WERI-Rb-1 (cell line): ENCODE measurements at regions not wholly inside any gene's neighbourhood (a gene's known extent, or its start where the extent isn't known, plus 50 kb on each side); places are given as distances from the start of the nearest gene placed in this dataset.
"Not testable (repeated sequence)": the region's sequence is repeated elsewhere in the genome, so short reads cannot be mapped to it uniquely, and the experiment has no call there.

Experiments used
- DNase-seq: peaks from one replicate; pipeline ENCODE4 v3.0.0-alpha.2; 2020
- H3K27ac ChIP-seq: fragments of 250-450 bp; sonication (Bioruptor Pico); 2 replicates; pipeline ENCODE4 v1.5.1; 2020; ENCODE audit warnings: mild to moderate bottlenecking, moderate library complexity
- H3K27me3 ChIP-seq: fragments of 250-450 bp; sonication (Bioruptor Pico); 2 replicates; pipeline ENCODE4 v1.5.1; 2021; ENCODE audit warnings: mild to moderate bottlenecking, low read depth, moderate library complexity; ENCODE audit not compliant: insufficient read depth, severe bottlenecking
- H3K36me3 ChIP-seq: fragments of 250-450 bp; sonication (Bioruptor Pico); 2 replicates; pipeline ENCODE4 v1.5.1; 2020; ENCODE audit warnings: mild to moderate bottlenecking, moderate library complexity
- H3K4me3 ChIP-seq: 2 replicates; pipeline ENCODE4 v1.5.1; 2011; ENCODE audit warnings: low read depth, mild to moderate bottlenecking, control low read depth, low read length
- H3K9me3 ChIP-seq: fragments of 250-450 bp; sonication (Bioruptor Pico); 2 replicates; pipeline ENCODE4 v1.5.1; 2021; ENCODE audit warnings: mild to moderate bottlenecking, moderate library complexity; ENCODE audit not compliant: severe bottlenecking
- CTCF ChIP-seq: IDR thresholded peaks from 2 replicates; pipeline ENCODE4 v1.5.1; 2011; ENCODE audit warnings: low read depth, mild to moderate bottlenecking, control low read depth, inconsistent platforms, low read length

GRCh38 chr6:140713495-140713894 lies 1339.0 kb upstream of the CITED2 start:
- no peaks in the 10 kb centered on the region for H3K9me3 ChIP-seq
- no peak overlapping the region for H3K4me3 ChIP-seq
- H3K27me3 ChIP-seq = no peaks in the 10 kb centered on the region
- DNase-seq = no peak
- H3K36me3 ChIP-seq = no peaks in the 10 kb centered on the region
- TF ChIP-seq CTCF = no peak
- H3K27ac ChIP-seq = no peak overlapping the region

GRCh38 chr6:140711019-140711613 lies 1336.7 kb upstream of the CITED2 start:
- TF ChIP-seq CTCF = no peak
- no peak overlapping the region for H3K27ac ChIP-seq
- no peaks in the 10 kb centered on the region for H3K9me3 ChIP-seq
- no peaks in the 10 kb centered on the region for H3K36me3 ChIP-seq
- H3K27me3 ChIP-seq = no peaks in the 10 kb centered on the region
- H3K4me3 ChIP-seq = no peak overlapping the region
- no peak for DNase-seq

GRCh38 chr6:140708441-140708840 lies 1334.0 kb upstream of the CITED2 start:
- H3K36me3 ChIP-seq = no peaks in the 10 kb centered on the region
- DNase-seq = no peak
- TF ChIP-seq CTCF = no peak
- no peaks in the 10 kb centered on the region for H3K9me3 ChIP-seq
- no peak overlapping the region for H3K27ac ChIP-seq
- H3K4me3 ChIP-seq = no peak overlapping the region
- H3K27me3 ChIP-seq = no peaks in the 10 kb centered on the region

- not testable (repeated sequence) for DNase-seq, H3K4me3 ChIP-seq, H3K27me3 ChIP-seq, H3K36me3 ChIP-seq, H3K27ac ChIP-seq, H3K9me3 ChIP-seq
Measured at GRCh38 chr6:140704008-140704407, 1329.6 kb upstream of the CITED2 start.

GRCh38 chr6:140697585-140697984 lies 1323.1 kb upstream of the CITED2 start:
- TF ChIP-seq CTCF = no peak
- H3K36me3 ChIP-seq = no peaks in the 10 kb centered on the region
- peaks cover 7% of the 10 kb centered on the region for H3K9me3 ChIP-seq
- no peak overlapping the region for H3K27ac ChIP-seq
- H3K27me3 ChIP-seq = no peaks in the 10 kb centered on the region
- H3K4me3 ChIP-seq = no peak overlapping the region
- no peak for DNase-seq

GRCh38 chr6:140684776-140685550 lies 1310.5 kb upstream of the CITED2 start:
- H3K27me3 ChIP-seq = no peaks in the 10 kb centered on the region
- no peak overlapping the region for H3K27ac ChIP-seq
- TF ChIP-seq CTCF = no peak
- H3K4me3 ChIP-seq = no peak overlapping the region
- H3K9me3 ChIP-seq = no peaks in the 10 kb centered on the region
- H3K36me3 ChIP-seq = no peaks in the 10 kb centered on the region
- DNase-seq = no peak
